GM21825 (cell line): ENCODE measurements at regions not wholly inside any gene's neighbourhood (a gene's known extent, or its start where the extent isn't known, plus 50 kb on each side); places are given as distances from the start of the nearest gene placed in this dataset.

Source experiments
- ATAC-seq: cut with Tn5 transposase; IDR thresholded peaks from one replicate; pipeline ENCODE4 v1.9.1; 2021; ENCODE audit warnings: mild to moderate bottlenecking, moderate library complexity; ENCODE audit not compliant: unreplicated experiment

- no peak for ATAC-seq
Measured at GRCh38 chr6:93801101-93801847, 381.9 kb upstream of the EPHA7 start.

GRCh38 chr6:93799226-93799625 is 379.9 kb upstream of the EPHA7 start:
- no peak for ATAC-seq

GRCh38 chr6:93794166-93794565 is 374.8 kb upstream of the EPHA7 start:
- ATAC-seq = no peak

GRCh38 chr6:93792746-93793145 is 373.4 kb upstream of the EPHA7 start:
- ATAC-seq = no peak

- ATAC-seq = no peak
Measured at GRCh38 chr6:93790981-93791380, 371.6 kb upstream of the EPHA7 start.

- no peak for ATAC-seq
Measured at GRCh38 chr6:93789532-93789931, 370.2 kb upstream of the EPHA7 start.

GRCh38 chr6:93787841-93788240 is 368.5 kb upstream of the EPHA7 start:
- ATAC-seq = no peak

- no peak for ATAC-seq
Measured at GRCh38 chr6:93786474-93787330, 367.3 kb upstream of the EPHA7 start.

- ATAC-seq = no peak
Measured at GRCh38 chr6:93785694-93786030, 366.3 kb upstream of the EPHA7 start.

GRCh38 chr6:93784794-93785693 is 365.7 kb upstream of the EPHA7 start:
- ATAC-seq = no peak

GRCh38 chr6:93779086-93779841 is 359.9 kb upstream of the EPHA7 start:
- no peak for ATAC-seq

- no peak for ATAC-seq
Measured at GRCh38 chr6:93759190-93759589, 339.8 kb upstream of the EPHA7 start.

GRCh38 chr6:93751969-93752368 is 332.6 kb upstream of the EPHA7 start:
- ATAC-seq = no peak

GRCh38 chr6:93749930-93750329 is 330.6 kb upstream of the EPHA7 start:
- no peak for ATAC-seq

- no peak for ATAC-seq
Measured at GRCh38 chr6:93749191-93749590, 329.8 kb upstream of the EPHA7 start.

GRCh38 chr6:93746892-93747291 is 327.5 kb upstream of the EPHA7 start:
- no peak for ATAC-seq

GRCh38 chr6:93745306-93745705 is 325.9 kb upstream of the EPHA7 start:
- ATAC-seq = no peak

GRCh38 chr6:93735099-93735498 is 315.7 kb upstream of the EPHA7 start:
- ATAC-seq = no peak

- ATAC-seq = no peak
Measured at GRCh38 chr6:93731306-93731705, 311.9 kb upstream of the EPHA7 start.

- ATAC-seq = no peak
Measured at GRCh38 chr6:93728150-93728549, 308.8 kb upstream of the EPHA7 start.

- ATAC-seq = no peak
Measured at GRCh38 chr6:93727447-93727846, 308.1 kb upstream of the EPHA7 start.
